ENCODE measurements at regions not wholly inside any gene's neighbourhood (a gene's known extent, or its start where the extent isn't known, plus 50 kb on each side); places are given as distances from the start of the nearest gene placed in this dataset.
"Not testable (repeated sequence)": the region's sequence is repeated elsewhere in the genome, so short reads cannot be mapped to it uniquely, and the experiment has no call there.

GRCh38 chr12:75683220-75683619, 171.8 kb upstream of the KRR1 start:
- no peak for DNase-seq

GRCh38 chr12:75677522-75677921, 166.1 kb upstream of the KRR1 start:
- no peak for DNase-seq

DNA sequence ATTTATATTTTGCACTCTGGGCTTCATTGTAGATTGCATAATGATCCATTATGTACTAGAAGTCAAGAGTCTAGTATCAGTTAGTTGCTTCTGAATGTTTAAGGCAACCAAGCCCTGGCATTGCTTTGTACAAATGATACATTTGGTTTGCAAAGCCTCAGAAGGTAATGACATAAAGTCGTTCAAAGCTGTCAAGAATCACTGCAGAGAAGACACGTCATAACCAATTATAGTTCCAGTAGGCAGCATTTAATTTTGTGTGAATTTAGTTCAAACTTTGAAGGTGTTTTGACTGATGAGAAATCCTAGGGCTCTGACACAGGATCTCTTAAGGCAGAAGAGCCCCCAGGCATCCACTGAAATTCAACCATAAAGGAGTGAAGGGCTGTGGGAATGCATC, 163.0 kb upstream of the KRR1 start:
- no peak for DNase-seq

DNA sequence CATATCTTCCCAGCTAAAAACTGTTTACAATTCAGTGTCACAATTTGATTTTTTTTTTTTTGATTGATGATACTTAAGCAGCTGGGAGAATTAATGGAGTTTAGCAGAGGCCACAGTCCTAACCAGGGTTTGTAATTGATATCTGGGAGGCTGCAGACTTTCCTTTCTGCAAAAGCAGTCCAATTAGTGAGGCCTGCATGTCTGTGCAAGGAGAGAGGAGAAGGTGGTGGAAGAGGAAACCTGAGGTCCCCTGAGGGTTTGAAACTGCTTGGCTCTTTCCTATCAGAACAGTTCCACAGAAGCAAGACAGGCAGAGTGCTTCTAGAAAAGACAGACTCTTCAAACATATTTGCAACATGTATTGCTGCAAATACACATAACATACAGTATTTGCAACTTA, 160.8 kb upstream of the KRR1 start:
- no peak for DNase-seq

DNA sequence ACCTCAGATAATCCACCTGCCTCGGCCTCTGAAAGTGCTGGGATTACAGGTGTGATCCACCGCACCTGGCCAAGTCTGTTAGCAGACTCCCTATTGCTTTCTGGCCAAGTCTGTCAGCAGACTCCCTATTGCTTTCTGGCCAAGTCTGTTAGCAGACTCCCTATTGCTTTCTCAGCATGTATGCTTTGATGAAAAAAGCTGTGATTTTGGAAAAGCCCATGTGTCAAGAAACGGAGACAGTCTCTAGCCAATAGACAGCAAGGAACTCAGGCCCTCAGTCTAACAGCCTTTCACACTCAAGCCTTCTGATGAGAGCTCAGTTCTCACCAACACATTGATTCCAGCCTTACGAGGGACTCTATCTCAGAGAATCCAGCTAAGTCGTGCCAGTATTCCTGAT, 158.8 kb upstream of the KRR1 start:
- no peak for DNase-seq

GRCh38 chr12:75666939-75667334, 155.5 kb upstream of the KRR1 start:
- no peak for DNase-seq

- no peak for DNase-seq
These were observed 154.9 kb upstream of the KRR1 start for GRCh38 chr12:75666126-75666938.

GRCh38 chr12:75665216-75665615, 153.8 kb upstream of the KRR1 start:
- no peak for DNase-seq

- DNase-seq, result no peak
These were observed 151.2 kb upstream of the KRR1 start for GRCh38 chr12:75662511-75663159.

DNA sequence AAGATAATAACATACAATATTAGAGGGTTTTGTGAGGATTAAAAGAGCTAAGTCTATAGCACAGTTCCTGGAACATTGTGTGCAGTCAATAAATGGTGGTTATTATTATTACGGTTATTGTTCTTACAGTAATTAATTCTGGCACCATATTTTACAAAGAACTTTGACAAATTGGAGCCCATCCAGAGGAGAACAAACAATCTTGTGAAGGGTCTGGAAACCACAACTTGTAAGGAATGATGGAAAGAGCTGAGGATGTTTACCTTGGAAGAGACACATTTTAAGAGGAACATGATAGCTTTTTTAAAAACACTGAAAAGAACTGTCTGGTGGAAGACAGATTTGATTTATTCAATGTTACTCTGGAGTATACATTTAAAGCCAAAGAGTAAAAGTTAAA, 150.5 kb upstream of the KRR1 start:
- no peak for DNase-seq

DNA sequence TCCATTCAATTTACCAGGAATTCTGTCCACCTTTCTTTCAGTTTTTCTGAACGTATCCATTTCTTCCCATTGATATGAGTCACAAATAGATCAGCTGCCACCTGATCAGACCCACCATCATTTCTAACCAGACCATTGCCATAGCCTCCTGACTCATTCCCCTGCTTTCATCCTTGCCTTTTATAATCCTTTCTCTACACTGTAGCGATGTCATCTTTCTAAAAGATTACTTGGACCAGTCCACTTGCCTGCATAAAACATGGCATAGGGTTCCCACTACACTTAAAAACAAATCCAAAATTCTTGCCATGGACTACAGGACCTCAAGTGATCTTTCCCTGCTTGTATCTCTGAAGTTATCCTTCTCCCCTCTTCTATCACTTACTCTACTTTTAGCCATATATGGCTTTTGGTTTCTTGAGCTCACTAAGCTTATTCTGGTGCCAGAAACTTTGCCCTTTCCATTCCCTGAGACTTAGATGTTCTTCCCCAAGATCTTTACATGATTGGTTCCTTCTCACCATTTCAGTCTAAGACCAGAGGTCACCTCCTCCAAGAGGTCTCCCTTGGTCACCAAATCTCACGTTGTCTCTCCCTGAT, 149.5 kb upstream of the KRR1 start:
- no peak for DNase-seq

GRCh38 chr12:75660107-75660530, 148.7 kb upstream of the KRR1 start:
- no peak for DNase-seq

DNA sequence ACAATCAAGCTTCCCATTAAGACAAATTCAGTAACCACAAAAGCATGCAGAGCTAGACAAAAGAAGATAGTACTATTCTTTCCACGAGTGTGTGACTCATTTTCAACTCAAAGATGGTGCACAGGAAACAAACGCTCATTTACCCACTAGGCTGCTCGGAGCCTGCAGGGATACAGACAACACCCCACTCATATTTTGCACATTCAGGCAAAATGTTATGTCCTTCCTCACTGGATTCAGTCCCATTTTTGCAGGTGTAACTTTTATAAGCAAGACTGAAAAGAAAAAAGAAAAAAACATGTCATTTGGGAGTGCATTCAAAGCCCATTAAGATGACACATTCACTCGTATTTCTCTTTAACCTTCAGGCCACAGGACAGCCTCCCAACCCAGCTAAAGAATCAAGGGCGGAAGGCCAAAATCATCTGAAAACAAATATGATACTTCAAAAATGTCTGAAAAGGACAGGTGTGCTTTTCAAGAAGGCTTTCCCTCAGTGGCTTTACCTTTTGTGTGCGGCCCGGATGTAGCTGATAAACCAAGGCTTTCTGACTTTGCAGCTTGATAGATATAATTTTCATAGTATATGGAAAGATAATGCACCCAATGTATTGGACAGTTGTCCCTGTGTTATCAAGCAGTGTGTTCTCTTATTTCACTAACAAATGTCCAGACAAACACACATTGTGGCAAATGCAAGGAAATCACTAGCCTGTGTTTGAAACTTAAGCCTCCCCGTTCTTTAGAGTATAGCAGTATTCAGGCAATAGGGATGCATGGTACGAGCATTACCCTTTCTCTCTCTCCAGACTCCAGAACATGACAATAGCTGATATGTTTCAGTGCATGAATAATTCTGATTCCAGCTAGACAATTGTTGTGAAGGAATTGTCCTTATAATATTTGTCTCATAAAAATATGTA, 147.8 kb upstream of the KRR1 start:
- DNase-seq, result no peak

GRCh38 chr12:75658286-75658685, 146.9 kb upstream of the KRR1 start:
- DNase-seq, result no peak

DNA sequence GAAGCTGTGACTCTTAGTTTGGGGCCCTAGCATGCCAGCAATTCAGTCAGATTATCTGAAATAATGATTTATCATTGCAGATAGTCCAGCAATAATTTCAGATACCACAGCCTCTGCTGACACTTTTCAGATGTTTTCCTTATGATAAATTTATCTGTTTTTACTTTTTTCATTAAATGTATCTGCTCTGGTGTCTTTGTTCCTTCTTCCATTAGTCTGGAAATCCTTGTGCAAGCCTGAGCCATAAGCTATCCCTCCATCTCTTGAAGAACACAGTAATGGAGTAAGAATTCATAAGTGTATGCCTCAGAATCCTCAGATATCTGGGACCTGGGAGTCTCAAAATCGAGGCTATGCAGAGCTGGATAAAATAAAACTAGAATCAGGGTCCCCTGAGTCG, 146.4 kb upstream of the KRR1 start:
- no peak for DNase-seq

DNA sequence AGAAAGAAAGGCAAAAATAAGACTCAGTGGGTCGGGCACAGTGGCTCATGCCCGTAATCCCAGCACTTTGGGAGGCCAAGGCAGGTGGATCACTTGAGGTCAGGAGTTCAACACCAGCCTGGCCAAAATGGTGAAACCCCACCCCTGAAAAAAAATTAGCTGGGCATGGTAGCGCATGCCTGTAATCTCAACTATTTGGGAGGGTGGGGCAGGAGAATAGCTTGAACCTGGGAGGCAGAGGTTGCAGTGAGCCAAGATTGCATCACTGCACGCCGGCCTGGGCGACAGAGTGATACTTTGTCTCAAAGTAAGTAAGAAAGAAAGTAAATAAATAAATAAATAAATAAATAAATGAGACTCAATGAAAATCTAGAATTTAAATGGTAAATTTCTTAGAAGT, 145.9 kb upstream of the KRR1 start:
- not testable (repeated sequence) for DNase-seq

DNA sequence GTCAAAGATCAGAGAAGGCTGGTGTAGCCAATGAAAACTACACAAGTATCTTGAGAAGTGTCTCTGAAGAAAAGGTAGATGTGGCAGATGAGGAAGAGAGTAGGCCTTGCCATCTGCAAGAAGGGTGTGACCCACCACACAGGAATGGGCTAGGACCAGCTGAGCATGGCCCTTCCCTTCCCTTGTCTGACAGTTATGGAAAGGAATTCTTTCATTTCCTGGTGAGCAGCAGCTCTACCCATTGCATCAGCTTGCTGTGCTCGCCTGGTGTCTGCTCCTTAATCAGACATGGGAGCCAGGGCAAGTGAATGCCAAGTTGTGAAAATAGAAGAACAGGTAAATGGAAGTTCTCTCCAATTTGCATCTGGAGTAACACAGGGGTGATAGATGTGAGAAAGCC, 145.2 kb upstream of the KRR1 start:
- DNase-seq, result no peak

DNA sequence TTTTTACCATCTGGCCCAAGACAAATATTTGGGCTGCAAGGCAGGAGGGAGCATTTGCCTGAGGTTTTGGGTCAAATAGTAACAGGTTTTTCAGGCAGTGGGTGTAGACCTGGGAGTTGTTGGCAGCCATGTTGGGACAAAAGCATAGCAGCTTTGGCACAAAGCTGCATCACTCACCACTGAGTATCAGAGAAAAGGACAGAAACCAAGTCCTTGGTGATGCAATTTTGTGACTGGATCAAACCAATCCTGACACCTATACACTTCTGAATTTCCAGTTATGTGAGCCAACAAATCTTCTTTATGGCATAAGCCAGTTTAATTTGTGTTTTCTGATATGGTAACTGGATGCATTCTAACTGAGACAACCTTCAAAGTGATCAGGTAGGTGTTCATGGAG, 144.8 kb upstream of the KRR1 start:
- DNase-seq, result no peak

DNA sequence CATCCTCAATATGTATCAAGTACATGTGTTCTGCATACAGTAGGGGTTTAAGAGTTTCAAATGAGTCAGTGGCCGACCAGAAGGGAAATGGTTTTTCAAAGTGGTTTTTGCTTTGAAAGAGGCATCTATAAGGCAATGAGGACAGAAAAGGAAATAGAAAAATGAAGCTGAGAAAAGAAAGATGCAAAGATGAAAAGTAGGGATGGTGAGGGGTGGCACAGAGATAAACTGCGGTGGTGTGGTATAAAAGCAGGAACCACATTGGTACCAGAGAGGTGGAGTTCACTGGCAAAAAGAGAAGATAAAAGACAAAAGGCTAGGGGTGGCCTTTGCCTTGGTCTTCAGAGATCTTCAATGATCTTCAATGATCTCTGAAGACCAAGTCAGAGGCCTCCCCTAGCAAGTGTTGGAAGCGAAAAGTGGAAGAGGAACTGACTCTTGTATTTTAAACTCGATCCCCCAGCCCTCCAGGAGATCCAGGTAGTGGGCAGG, 144.0 kb upstream of the KRR1 start:
- DNase-seq, result no peak

DNA sequence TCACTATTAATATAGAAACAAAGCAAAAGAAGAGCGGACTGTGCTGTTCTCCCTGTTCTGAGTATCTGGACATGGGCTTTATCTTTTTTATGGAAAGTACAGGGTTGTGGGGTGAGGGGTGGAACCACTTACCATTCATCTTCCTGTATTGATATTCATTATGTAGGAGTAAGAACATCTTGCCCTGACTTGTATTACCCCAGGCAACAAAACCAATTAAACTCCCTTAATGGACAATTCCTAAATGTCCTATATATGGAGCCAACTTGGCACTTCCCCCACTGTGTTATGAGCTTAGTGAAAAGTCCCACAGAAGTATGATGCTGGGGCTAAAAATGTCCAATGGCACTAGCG, 139.9 kb upstream of the KRR1 start:
- DNase-seq, result no peak

GRCh38 chr12:75650595-75651341, 139.4 kb upstream of the KRR1 start:
- no peak for DNase-seq

Data from right lung (tissue), 2 donors.